HEK293 (cell line): ENCODE measurements at regions not wholly inside any gene's neighbourhood (a gene's known extent, or its start where the extent isn't known, plus 50 kb on each side); places are given as distances from the start of the nearest gene placed in this dataset.

Source experiments
- CTCF ChIA-PET: fragments of 350-600 bp; formaldehyde crosslinking; extraction: SDS; loops from one replicate; lab custom pipeline; 2021; ENCODE audit warnings: antibody characterized with exemption; lab: Yijun Ruan, JAX
- POLR2A ChIA-PET: fragments of 300-600 bp; formaldehyde crosslinking; extraction: SDS; loops from one replicate; lab custom pipeline; 2020; ENCODE audit warnings: antibody characterized with exemption, inconsistent platforms; lab: Yijun Ruan, JAX
- H3K27ac ChIP-seq: fragments of 200-500 bp; sonication (Bioruptor generic); 2 replicates; pipeline ENCODE4 v1.5.1; 2014; ENCODE audit warnings: low read depth, low read length, control low read depth, inconsistent platforms; ENCODE audit errors: extremely low read depth
- H3K36me3 ChIP-seq, 2 experiments: fragments of 200-500 bp in 1 of 2; sonication (Bioruptor generic) in 1 of 2; 1 replicate in 1 of 2; 2 replicates in 1 of 2; pipeline ENCODE4 v1.5.1; 2014 to 2017; ENCODE audit warnings: inconsistent platforms in 2 of 2, low read length in 2 of 2; ENCODE audit not compliant: control insufficient read depth in 2 of 2, insufficient read depth in 1 of 2
- H3K4me1 ChIP-seq: fragments of 200-500 bp; sonication (Bioruptor generic); 2 replicates; pipeline ENCODE4 v1.5.1; 2014; ENCODE audit warnings: mild to moderate bottlenecking, low read length, inconsistent platforms; ENCODE audit not compliant: control insufficient read depth, insufficient read depth
- H3K4me3 ChIP-seq: 2 replicates; pipeline ENCODE4 v1.5.1; 2011; ENCODE audit warnings: low read depth, mild to moderate bottlenecking, control low read depth, low read length, moderate library complexity
- H3K9me3 ChIP-seq: fragments of 200-500 bp; sonication (Bioruptor generic); 2 replicates; pipeline ENCODE4 v1.5.1; 2014; ENCODE audit warnings: low read depth, low read length, inconsistent platforms; ENCODE audit not compliant: control insufficient read depth, insufficient read depth
- BCL11B ChIP-seq: fragments of 450-650 bp; formaldehyde crosslinking; IDR thresholded peaks from 2 replicates; pipeline ENCODE4 v1.5.1; 2016; ENCODE audit warnings: low read depth, missing biosample characterization, missing genetic modification characterization
- GLI4 ChIP-seq: fragments of 450-650 bp; formaldehyde crosslinking; IDR thresholded peaks from 2 replicates; pipeline ENCODE4 v1.5.1; 2016; ENCODE audit warnings: missing biosample characterization, missing genetic modification characterization
- HOXA7 ChIP-seq: sonication (generic); formaldehyde crosslinking; IDR thresholded peaks from 2 replicates; pipeline ENCODE4 v1.8.1; 2022; ENCODE audit warnings: missing genetic modification reagents, borderline replicate concordance
- HOXC10 ChIP-seq: sonication (generic); formaldehyde crosslinking; IDR thresholded peaks from 2 replicates; pipeline ENCODE4 v1.8.1; 2023; ENCODE audit warnings: mild to moderate bottlenecking, missing genetic modification reagents
- OVOL3 ChIP-seq: fragments of 450-650 bp; formaldehyde crosslinking; IDR thresholded peaks from 2 replicates; pipeline ENCODE4 v1.5.1; 2016; ENCODE audit warnings: missing biosample characterization, missing genetic modification characterization
- PRDM1 ChIP-seq: fragments of 450-650 bp; formaldehyde crosslinking; IDR thresholded peaks from 2 replicates; pipeline ENCODE4; 2016; ENCODE audit warnings: missing biosample characterization, missing genetic modification characterization
- YY2 ChIP-seq: fragments of 450-650 bp; formaldehyde crosslinking; IDR thresholded peaks from 2 replicates; pipeline ENCODE4 v1.5.1; 2016; ENCODE audit warnings: missing biosample characterization, missing genetic modification characterization
- ZBTB1 ChIP-seq: fragments of 450-650 bp; formaldehyde crosslinking; IDR thresholded peaks from 2 replicates; pipeline ENCODE4 v1.5.1; 2016; ENCODE audit warnings: missing biosample characterization, missing genetic modification characterization
- ZFP41 ChIP-seq: fragments of 450-650 bp; formaldehyde crosslinking; IDR thresholded peaks from 2 replicates; pipeline ENCODE4 v1.5.1; 2016; ENCODE audit warnings: missing biosample characterization, missing genetic modification characterization, borderline replicate concordance
- ZNF155 ChIP-seq: fragments of 450-650 bp; formaldehyde crosslinking; IDR thresholded peaks from 2 replicates; pipeline ENCODE4 v1.5.1; 2016; ENCODE audit warnings: missing biosample characterization, missing genetic modification characterization
- ZNF211 ChIP-seq: fragments of 450-650 bp; formaldehyde crosslinking; IDR thresholded peaks from 2 replicates; pipeline ENCODE4 v1.5.1; 2016; ENCODE audit warnings: low read depth, missing biosample characterization, missing genetic modification characterization
- ZNF214 ChIP-seq: fragments of 450-650 bp; formaldehyde crosslinking; IDR thresholded peaks from 2 replicates; pipeline ENCODE4 v1.5.1; 2017; ENCODE audit warnings: missing biosample characterization, mild to moderate bottlenecking, missing genetic modification characterization, borderline replicate concordance
- ZNF23 ChIP-seq: fragments of 450-650 bp; formaldehyde crosslinking; IDR thresholded peaks from 2 replicates; pipeline ENCODE4 v1.5.1; 2016; ENCODE audit warnings: missing biosample characterization, missing genetic modification characterization, borderline replicate concordance
- ZNF514 ChIP-seq: fragments of 450-650 bp; formaldehyde crosslinking; IDR thresholded peaks from 2 replicates; pipeline ENCODE4 v1.5.1; 2016; ENCODE audit warnings: missing biosample characterization, missing genetic modification characterization
- ZNF548 ChIP-seq: fragments of 450-650 bp; formaldehyde crosslinking; IDR thresholded peaks from 2 replicates; pipeline ENCODE4 v1.5.1; 2016; ENCODE audit warnings: missing biosample characterization, missing genetic modification characterization
- ZNF555 ChIP-seq: fragments of 450-650 bp; formaldehyde crosslinking; conservative IDR thresholded peaks from 2 replicates; pipeline ENCODE4 v1.5.1; 2017; ENCODE audit warnings: missing biosample characterization, mild to moderate bottlenecking, missing genetic modification characterization, inconsistent platforms
- ZNF561 ChIP-seq: fragments of 450-650 bp; IDR thresholded peaks from 2 replicates; pipeline ENCODE4 v1.5.1; 2018; ENCODE audit warnings: missing biosample characterization, missing genetic modification characterization, borderline replicate concordance
- ZNF610 ChIP-seq: fragments of 450-650 bp; formaldehyde crosslinking; IDR thresholded peaks from 2 replicates; pipeline ENCODE4 v1.5.1; 2016; ENCODE audit warnings: missing biosample characterization, missing genetic modification characterization, borderline replicate concordance
- ZSCAN5A ChIP-seq: fragments of 450-650 bp; formaldehyde crosslinking; IDR thresholded peaks from 2 replicates; pipeline ENCODE4 v1.5.1; 2016; ENCODE audit warnings: missing biosample characterization, missing genetic modification characterization
- TF ChIP-seq, protein P1 (sequence below): fragments of 450-650 bp; formaldehyde crosslinking; IDR thresholded peaks from 2 replicates; pipeline ENCODE4 v1.5.0; 2017; ENCODE audit warnings: missing biosample characterization, missing genetic modification characterization, borderline replicate concordance
- TF ChIP-seq, protein P2 (sequence below): fragments of 450-650 bp; formaldehyde crosslinking; IDR thresholded peaks from 2 replicates; pipeline ENCODE4 v1.5.1; 2016; ENCODE audit warnings: missing biosample characterization, missing genetic modification characterization, low read depth

DNA sequence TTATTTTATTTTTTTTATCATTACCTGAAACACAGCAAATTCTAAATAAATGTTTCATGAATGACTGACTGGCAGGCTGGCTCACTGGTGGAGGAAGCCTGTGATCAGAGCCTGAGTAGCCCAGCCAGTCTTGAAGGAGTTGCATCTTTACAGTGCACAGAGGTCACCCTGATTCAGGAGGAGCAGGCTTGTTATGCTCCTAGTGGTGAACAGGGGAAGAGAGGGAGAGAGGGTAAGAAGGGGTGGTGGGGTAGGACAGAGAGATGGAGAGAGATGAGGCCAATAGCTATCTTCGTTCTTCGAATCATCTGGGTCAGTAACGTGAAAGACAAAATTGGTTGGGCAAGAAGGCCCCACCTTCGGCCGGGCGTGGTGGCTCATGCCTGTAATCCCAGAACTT, 202.6 kb upstream of the MCTP2 start (continued):
- TF ChIP-seq PRDM1 (tag by site-specific recombination) (no peak), YY2 (no peak), HOXA7 (CRISPR knock-in tag) (no peak), ZNF548 (tag by site-specific recombination) (no peak), ZNF23 (tag by site-specific recombination) (no peak), ZNF214 (tag by site-specific recombination) (no peak)
- TF ChIP-seq, protein P1, sequence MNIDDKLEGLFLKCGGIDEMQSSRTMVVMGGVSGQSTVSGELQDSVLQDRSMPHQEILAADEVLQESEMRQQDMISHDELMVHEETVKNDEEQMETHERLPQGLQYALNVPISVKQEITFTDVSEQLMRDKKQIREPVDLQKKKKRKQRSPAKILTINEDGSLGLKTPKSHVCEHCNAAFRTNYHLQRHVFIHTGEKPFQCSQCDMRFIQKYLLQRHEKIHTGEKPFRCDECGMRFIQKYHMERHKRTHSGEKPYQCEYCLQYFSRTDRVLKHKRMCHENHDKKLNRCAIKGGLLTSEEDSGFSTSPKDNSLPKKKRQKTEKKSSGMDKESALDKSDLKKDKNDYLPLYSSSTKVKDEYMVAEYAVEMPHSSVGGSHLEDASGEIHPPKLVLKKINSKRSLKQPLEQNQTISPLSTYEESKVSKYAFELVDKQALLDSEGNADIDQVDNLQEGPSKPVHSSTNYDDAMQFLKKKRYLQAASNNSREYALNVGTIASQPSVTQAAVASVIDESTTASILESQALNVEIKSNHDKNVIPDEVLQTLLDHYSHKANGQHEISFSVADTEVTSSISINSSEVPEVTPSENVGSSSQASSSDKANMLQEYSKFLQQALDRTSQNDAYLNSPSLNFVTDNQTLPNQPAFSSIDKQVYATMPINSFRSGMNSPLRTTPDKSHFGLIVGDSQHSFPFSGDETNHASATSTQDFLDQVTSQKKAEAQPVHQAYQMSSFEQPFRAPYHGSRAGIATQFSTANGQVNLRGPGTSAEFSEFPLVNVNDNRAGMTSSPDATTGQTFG (tag by site-specific recombination): no peak

DNA sequence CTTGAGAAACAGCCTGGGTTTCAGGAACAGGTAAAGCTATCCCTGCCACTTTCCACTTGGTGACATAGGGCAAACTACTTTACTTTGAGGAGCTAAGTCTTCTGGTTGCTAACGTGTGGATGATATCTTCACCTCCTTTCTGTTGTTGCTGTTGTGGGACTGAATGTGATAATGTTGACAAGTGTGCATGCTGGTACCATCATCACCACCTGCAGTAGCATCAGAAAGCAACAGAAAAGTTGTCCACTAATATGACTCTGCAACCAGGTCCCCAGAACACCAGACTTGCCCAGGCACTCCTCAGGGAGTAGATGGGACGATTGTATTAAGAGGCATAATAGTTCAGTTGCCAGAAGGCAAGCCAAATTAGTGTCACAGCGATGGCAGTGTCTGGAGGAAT, 203.2 kb upstream of the MCTP2 start:
- peaks cover 3% of the 10 kb centered on the region; the same call in 1 of the 2 replicates for H3K4me1 ChIP-seq
- TF ChIP-seq ZFP41 (tag by site-specific recombination) (no peak), ZNF561 (tag by site-specific recombination) (no peak), ZNF155 (tag by site-specific recombination) (no peak), ZNF514 (tag by site-specific recombination) (no peak), HOXC10 (CRISPR knock-in tag) (no peak), ZNF211 (tag by site-specific recombination) (no peak), YY2 (no peak), ZNF555 (tag by site-specific recombination) (no peak), ZBTB1 (tag by site-specific recombination) (no peak)
- TF ChIP-seq, protein P2, sequence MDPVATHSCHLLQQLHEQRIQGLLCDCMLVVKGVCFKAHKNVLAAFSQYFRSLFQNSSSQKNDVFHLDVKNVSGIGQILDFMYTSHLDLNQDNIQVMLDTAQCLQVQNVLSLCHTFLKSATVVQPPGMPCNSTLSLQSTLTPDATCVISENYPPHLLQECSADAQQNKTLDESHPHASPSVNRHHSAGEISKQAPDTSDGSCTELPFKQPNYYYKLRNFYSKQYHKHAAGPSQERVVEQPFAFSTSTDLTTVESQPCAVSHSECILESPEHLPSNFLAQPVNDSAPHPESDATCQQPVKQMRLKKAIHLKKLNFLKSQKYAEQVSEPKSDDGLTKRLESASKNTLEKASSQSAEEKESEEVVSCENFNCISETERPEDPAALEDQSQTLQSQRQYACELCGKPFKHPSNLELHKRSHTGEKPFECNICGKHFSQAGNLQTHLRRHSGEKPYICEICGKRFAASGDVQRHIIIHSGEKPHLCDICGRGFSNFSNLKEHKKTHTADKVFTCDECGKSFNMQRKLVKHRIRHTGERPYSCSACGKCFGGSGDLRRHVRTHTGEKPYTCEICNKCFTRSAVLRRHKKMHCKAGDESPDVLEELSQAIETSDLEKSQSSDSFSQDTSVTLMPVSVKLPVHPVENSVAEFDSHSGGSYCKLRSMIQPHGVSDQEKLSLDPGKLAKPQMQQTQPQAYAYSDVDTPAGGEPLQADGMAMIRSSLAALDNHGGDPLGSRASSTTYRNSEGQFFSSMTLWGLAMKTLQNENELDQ: no peak
- H3K9me3 ChIP-seq: no peaks in the 10 kb centered on the region
- H3K27ac ChIP-seq: no peak overlapping the region
- ChIA-PET POLR2A (no interaction called here), CTCF (interaction anchor here (2.5 kb wide), 1 partner anchor 92 kb away, joined by 11 read pairs; no protein-coding TSS in a partner anchor)
- H3K36me3 ChIP-seq: no peaks in the 10 kb centered on the region
- H3K4me3 ChIP-seq: no peak overlapping the region

- Histone ChIP-seq H3K27ac (no peak overlapping the region), H3K4me3 (no peak overlapping the region), H3K4me1 (peaks cover 3% of the 10 kb centered on the region; the same call in 1 of the 2 replicates), H3K9me3 (no peaks in the 10 kb centered on the region), H3K36me3 (no peaks in the 10 kb centered on the region)
- CTCF ChIA-PET: interaction anchor here (2.5 kb wide), 1 partner anchor 92 kb away, joined by 11 read pairs; no protein-coding TSS in a partner anchor
- TF ChIP-seq ZSCAN5A (no peak), BCL11B (tag by site-specific recombination) (no peak), OVOL3 (tag by site-specific recombination) (no peak), ZNF610 (no peak), GLI4 (no peak)
- POLR2A ChIA-PET: no interaction called here
Measured at GRCh38 chr15:94027581-94027980, 203.8 kb upstream of the MCTP2 start.
